Calu3 (cell line): ENCODE measurements at regions not wholly inside any gene's neighbourhood (a gene's known extent, or its start where the extent isn't known, plus 50 kb on each side); places are given as distances from the start of the nearest gene placed in this dataset.

Experiments
- BruUV-seq: library from RNA; stranded (reverse); fragments of 400-500 nt; replicated peaks from 2 replicates; lab custom pipeline; 2021; lab: Mats Ljungman, UMichigan
- CTCF ChIA-PET: fragments of 300-600 bp; sonication (Branson Sonifier 250); formaldehyde crosslinking; loops from one replicate; lab custom pipeline; 2022; ENCODE audit warnings: antibody characterized with exemption; lab: Charles Lee
- DNase-seq: peaks from one replicate; pipeline ENCODE4 v3.0.0; 2022
- H3K27ac Mint-ChIP-seq: one replicate; pipeline ENCODE4 v1.8.0; 2022; ENCODE audit warnings: mixed read lengths; ENCODE audit not compliant: unreplicated experiment
- H3K27me3 Mint-ChIP-seq: one replicate; pipeline ENCODE4 v1.8.0; 2022; ENCODE audit warnings: mixed read lengths; ENCODE audit not compliant: unreplicated experiment
- H3K36me3 Mint-ChIP-seq: one replicate; pipeline ENCODE4 v1.8.0; 2022; ENCODE audit warnings: mild to moderate bottlenecking, moderate library complexity, mixed read lengths; ENCODE audit not compliant: insufficient read depth, unreplicated experiment
- H3K4me1 Mint-ChIP-seq: one replicate; pipeline ENCODE4 v1.8.0; 2022; ENCODE audit warnings: mild to moderate bottlenecking, low read depth, mixed read lengths; ENCODE audit not compliant: unreplicated experiment
- H3K4me3 Mint-ChIP-seq: one replicate; pipeline ENCODE4 v1.8.0; 2022; ENCODE audit warnings: mild to moderate bottlenecking, low read depth, moderate library complexity, mixed read lengths; ENCODE audit not compliant: unreplicated experiment
- H3K9me3 Mint-ChIP-seq: one replicate; pipeline ENCODE4 v1.8.0; 2022; ENCODE audit warnings: low read depth, mixed read lengths; ENCODE audit not compliant: unreplicated experiment
- CTCF ChIP-seq: fragments of 200-600 bp; IDR thresholded peaks from one replicate; pipeline ENCODE4 v1.8.0; 2022; ENCODE audit warnings: antibody characterized with exemption; ENCODE audit not compliant: unreplicated experiment
- intact Hi-C: fragments of 100-400 bp; cut with micrococcal nuclease; formaldehyde crosslinking; loops from one replicate; pipeline ENCODE4 v1.10.0; 2022; ENCODE audit not compliant: unreplicated experiment

GRCh38 chr16:13529193-13529982 lies 390.6 kb upstream of the ERCC4 start:
- Mint-ChIP-seq H3K27ac (no peak overlapping the region), H3K4me1 (no peaks in the 10 kb centered on the region), H3K9me3 (peaks cover 18% of the 10 kb centered on the region), H3K36me3 (no peaks in the 10 kb centered on the region), H3K4me3 (no peak overlapping the region), H3K27me3 (no peaks in the 10 kb centered on the region)
- no peak for DNase-seq
- no peak for TF ChIP-seq CTCF
- intact Hi-C loops: no loop called here
- CTCF ChIA-PET: no interaction called here
- no TSS peak for BruUV-seq

- H3K27ac Mint-ChIP-seq: no peak overlapping the region
- H3K4me1 Mint-ChIP-seq: no peaks in the 10 kb centered on the region
- no TSS peak for BruUV-seq
- no peak for DNase-seq
- peaks cover 3% of the 10 kb centered on the region for H3K9me3 Mint-ChIP-seq
- CTCF ChIA-PET: interaction anchor here (0.6 kb wide), 1 partner anchor 861 kb away, joined by 3 read pairs; no protein-coding TSS in a partner anchor
- no peak for TF ChIP-seq CTCF
- intact Hi-C loops: no loop called here
- H3K27me3 Mint-ChIP-seq: no peaks in the 10 kb centered on the region
- H3K36me3 Mint-ChIP-seq: no peaks in the 10 kb centered on the region
- no peak overlapping the region for H3K4me3 Mint-ChIP-seq
Observed at GRCh38 chr16:13540771-13541170, 379.2 kb upstream of the ERCC4 start.

- no peaks in the 10 kb centered on the region for H3K27me3 Mint-ChIP-seq
- no peak overlapping the region for H3K27ac Mint-ChIP-seq
- DNase-seq: no peak
- no TSS peak for BruUV-seq
- no peak for TF ChIP-seq CTCF
- H3K36me3 Mint-ChIP-seq: no peaks in the 10 kb centered on the region
- no peaks in the 10 kb centered on the region for H3K4me1 Mint-ChIP-seq
- CTCF ChIA-PET: interaction anchor here (0.6 kb wide), 1 partner anchor 144 kb away, joined by 3 read pairs; no protein-coding TSS in a partner anchor
- H3K9me3 Mint-ChIP-seq: no peaks in the 10 kb centered on the region
- intact Hi-C loops: no loop called here
- H3K4me3 Mint-ChIP-seq: no peak overlapping the region
Observed at GRCh38 chr16:13542284-13542683, 377.7 kb upstream of the ERCC4 start.

GRCh38 chr16:13543850-13544249 lies 376.1 kb upstream of the ERCC4 start:
- Mint-ChIP-seq H3K9me3 (no peaks in the 10 kb centered on the region), H3K27me3 (no peaks in the 10 kb centered on the region), H3K36me3 (no peaks in the 10 kb centered on the region), H3K4me1 (no peaks in the 10 kb centered on the region), H3K27ac (no peak overlapping the region), H3K4me3 (no peak overlapping the region)
- CTCF ChIA-PET: no interaction called here
- BruUV-seq: no TSS peak
- no peak for DNase-seq
- no peak for TF ChIP-seq CTCF
- intact Hi-C loops: no loop called here
